ENCODE measurements at regions not wholly inside any gene's neighbourhood (a gene's known extent, or its start where the extent isn't known, plus 50 kb on each side); places are given as distances from the start of the nearest gene placed in this dataset.

DNA sequence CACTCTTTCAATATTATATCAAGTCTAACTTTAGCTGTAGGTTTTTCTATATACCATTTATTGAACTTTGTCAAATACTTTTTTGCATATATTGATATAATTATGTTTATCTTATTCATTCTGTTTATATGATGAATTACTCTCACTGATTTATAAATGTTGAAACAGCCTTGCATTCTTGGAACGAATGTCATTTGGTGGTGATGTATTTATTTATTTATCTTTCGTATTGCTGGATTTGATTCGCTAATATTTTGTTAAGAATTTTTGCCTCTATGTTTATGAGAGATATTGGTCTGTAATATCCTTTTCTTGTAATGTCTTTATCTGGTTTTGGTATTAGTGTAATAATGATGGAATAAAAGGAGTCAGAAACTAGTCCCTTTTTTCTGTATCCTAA is 563.9 kb downstream of the ANXA1 start:
- Histone ChIP-seq H2BK120ac (ENCODE audit: low read depth, low read length) (no peak overlapping the region), H3K9me3 (ENCODE audit: control insufficient read depth, insufficient read depth, low read length) (peaks cover 5% of the 10 kb centered on the region; the same call in 1 of the 2 replicates), H2AK9ac (replicated peaks; ENCODE audit: low read depth, low read length, poor library complexity) (no peak overlapping the region), H2BK15ac (ENCODE audit: low read depth, low read length) (no peak overlapping the region), H3K4ac (ENCODE audit: low read depth, low read length) (no peak overlapping the region), H2BK5ac (ENCODE audit: low read depth, low read length, poor library complexity, severe bottlenecking) (no peak overlapping the region), H2AK5ac (ENCODE audit: low read depth, low read length) (no peak overlapping the region), H4K8ac (ENCODE audit: low read depth in 2 of 2, low read length in 2 of 2) (no peak overlapping the region), H2AFZ (replicated peaks; ENCODE audit: low read length, poor library complexity) (no peak overlapping the region), H3K27me3 (ENCODE audit: control insufficient read depth, insufficient read depth, low read length) (no peaks in the 10 kb centered on the region), H4K5ac (ENCODE audit: low read depth, low read length) (no peak overlapping the region), H3K9me1 (ENCODE audit: insufficient read depth, low read length) (no peaks in the 10 kb centered on the region), H3K23ac (ENCODE audit: low read depth, low read length) (no peak overlapping the region), H3K4me1 (ENCODE audit: control insufficient read depth, insufficient read depth, low read length) (no peaks in the 10 kb centered on the region), H3K18ac (ENCODE audit: low read depth, low read length) (no peak overlapping the region), H4K91ac (ENCODE audit: insufficient read depth, low read depth, low read length) (no peak overlapping the region), H4K20me1 (ENCODE audit: insufficient read depth, low read length) (no peaks in the 10 kb centered on the region), H3K36me3 (ENCODE audit: control insufficient read depth, insufficient read depth, low read length) (no peaks in the 10 kb centered on the region), H3K4me3 (ENCODE audit: insufficient read depth, low read depth, low read length) (no peak overlapping the region), H3K9ac (ENCODE audit: low read depth, low read length) (no peak overlapping the region), H3K4me2 (ENCODE audit: low read depth, low read length) (no peak overlapping the region), H3K14ac (replicated peaks; ENCODE audit: low read depth, low read length) (no peak overlapping the region), H3K79me1 (ENCODE audit: low read depth in 1 of 2, low read length in 2 of 2) (no peaks in the 10 kb centered on the region), H3K56ac (ENCODE audit: extremely low read depth, insufficient read depth, low read length) (no peak overlapping the region), H2BK20ac (ENCODE audit: low read depth, low read length) (no peak overlapping the region), H3K27ac (ENCODE audit: insufficient read depth, low read length) (no peak overlapping the region)
- in situ Hi-C loops (cut with MboI; ENCODE audit: low sequenced_read_pairs) (no loop called here), dilution Hi-C loops (cut with HindIII; ENCODE audit: low sequenced_read_pairs, unreplicated experiment) (no loop called here), intact Hi-C loops (cut with micrococcal nuclease) (no loop called here)
- DNase-seq: no peak
- WGBS, 2 experiments (ENCODE audit: extremely low coverage in 2 of 2, insufficient read length in 1 of 2): no CpG with 5 or more reads among the region's 3 CpGs
- no peak for ATAC-seq (ENCODE audit: low read depth)
- no peak for TF ChIP-seq FOS (IDR thresholded peaks at IDR 0.05; ENCODE audit: low read depth, low read length)
- TF ChIP-seq, protein P1, sequence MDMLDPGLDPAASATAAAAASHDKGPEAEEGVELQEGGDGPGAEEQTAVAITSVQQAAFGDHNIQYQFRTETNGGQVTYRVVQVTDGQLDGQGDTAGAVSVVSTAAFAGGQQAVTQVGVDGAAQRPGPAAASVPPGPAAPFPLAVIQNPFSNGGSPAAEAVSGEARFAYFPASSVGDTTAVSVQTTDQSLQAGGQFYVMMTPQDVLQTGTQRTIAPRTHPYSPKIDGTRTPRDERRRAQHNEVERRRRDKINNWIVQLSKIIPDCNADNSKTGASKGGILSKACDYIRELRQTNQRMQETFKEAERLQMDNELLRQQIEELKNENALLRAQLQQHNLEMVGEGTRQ (IDR thresholded peaks at IDR 0.05; ENCODE audit: low read depth, low read length): no peak
- TF ChIP-seq POLR2A (IDR thresholded peaks at IDR 0.05; ENCODE audit: low read depth, low read length): no peak
- TF ChIP-seq RAD21 (IDR thresholded peaks at IDR 0.05; ENCODE audit: low read length): no peak
- no peak for TF ChIP-seq CEBPB (IDR thresholded peaks at IDR 0.05; ENCODE audit: low read depth, low read length)
- TF ChIP-seq MXI1 (IDR thresholded peaks at IDR 0.05; ENCODE audit: borderline replicate concordance, low read depth, low read length): no peak
- TF ChIP-seq BHLHE40 (IDR thresholded peaks at IDR 0.05; ENCODE audit: low read depth, low read length): no peak
- TF ChIP-seq, protein P2, sequence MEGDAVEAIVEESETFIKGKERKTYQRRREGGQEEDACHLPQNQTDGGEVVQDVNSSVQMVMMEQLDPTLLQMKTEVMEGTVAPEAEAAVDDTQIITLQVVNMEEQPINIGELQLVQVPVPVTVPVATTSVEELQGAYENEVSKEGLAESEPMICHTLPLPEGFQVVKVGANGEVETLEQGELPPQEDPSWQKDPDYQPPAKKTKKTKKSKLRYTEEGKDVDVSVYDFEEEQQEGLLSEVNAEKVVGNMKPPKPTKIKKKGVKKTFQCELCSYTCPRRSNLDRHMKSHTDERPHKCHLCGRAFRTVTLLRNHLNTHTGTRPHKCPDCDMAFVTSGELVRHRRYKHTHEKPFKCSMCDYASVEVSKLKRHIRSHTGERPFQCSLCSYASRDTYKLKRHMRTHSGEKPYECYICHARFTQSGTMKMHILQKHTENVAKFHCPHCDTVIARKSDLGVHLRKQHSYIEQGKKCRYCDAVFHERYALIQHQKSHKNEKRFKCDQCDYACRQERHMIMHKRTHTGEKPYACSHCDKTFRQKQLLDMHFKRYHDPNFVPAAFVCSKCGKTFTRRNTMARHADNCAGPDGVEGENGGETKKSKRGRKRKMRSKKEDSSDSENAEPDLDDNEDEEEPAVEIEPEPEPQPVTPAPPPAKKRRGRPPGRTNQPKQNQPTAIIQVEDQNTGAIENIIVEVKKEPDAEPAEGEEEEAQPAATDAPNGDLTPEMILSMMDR (conservative IDR thresholded peaks at IDR 0.05; ENCODE audit: low read depth, low read length): no peak
- TF ChIP-seq RCOR1 (IDR thresholded peaks at IDR 0.05; ENCODE audit: insufficient replicate concordance, low read length): no peak
- no peak for TF ChIP-seq CHD1 (IDR thresholded peaks at IDR 0.05; ENCODE audit: low read depth, low read length)
- TF ChIP-seq NFE2L2 (IDR thresholded peaks at IDR 0.05; ENCODE audit: low read depth, low read length): no peak
- TF ChIP-seq SMC3 (IDR thresholded peaks at IDR 0.05; ENCODE audit: low read depth, low read length): no peak
- no peak for TF ChIP-seq RFX5 (IDR thresholded peaks at IDR 0.05; ENCODE audit: low read depth, low read length)
- TF ChIP-seq MAZ (IDR thresholded peaks at IDR 0.05; ENCODE audit: borderline replicate concordance, low read depth, low read length): no peak
- ChIA-PET CTCF (no interaction called here), POLR2A (ENCODE audit: unreplicated experiment) (no interaction called here)
- BruUV-seq (replicated peaks): no TSS peak

All from IMR-90 (cell line).